ENCODE measurements at regions not wholly inside any gene's neighbourhood (a gene's known extent, or its start where the extent isn't known, plus 50 kb on each side); places are given as distances from the start of the nearest gene placed in this dataset.
A peak's percentile ranks its signal among the peaks of the same experiment; 100 is the strongest.
"Not testable (repeated sequence)": the region's sequence is repeated elsewhere in the genome, so short reads cannot be mapped to it uniquely, and the experiment has no call there.

- no peak for DNase-seq (ENCODE audit: low spot score)
These were observed 55.7 kb upstream of the RNPC3 start for GRCh38 chr1:103469801-103470200.

GRCh38 chr1:103467100-103467499, 58.4 kb upstream of the RNPC3 start:
- no peak for DNase-seq (ENCODE audit: low spot score)

GRCh38 chr1:103461161-103462105, 64.1 kb upstream of the RNPC3 start:
- peak; percentile 1 for DNase-seq (ENCODE audit: low spot score)

GRCh38 chr1:103460511-103460910, 65.0 kb upstream of the RNPC3 start:
- DNase-seq (ENCODE audit: low spot score): no peak

DNA sequence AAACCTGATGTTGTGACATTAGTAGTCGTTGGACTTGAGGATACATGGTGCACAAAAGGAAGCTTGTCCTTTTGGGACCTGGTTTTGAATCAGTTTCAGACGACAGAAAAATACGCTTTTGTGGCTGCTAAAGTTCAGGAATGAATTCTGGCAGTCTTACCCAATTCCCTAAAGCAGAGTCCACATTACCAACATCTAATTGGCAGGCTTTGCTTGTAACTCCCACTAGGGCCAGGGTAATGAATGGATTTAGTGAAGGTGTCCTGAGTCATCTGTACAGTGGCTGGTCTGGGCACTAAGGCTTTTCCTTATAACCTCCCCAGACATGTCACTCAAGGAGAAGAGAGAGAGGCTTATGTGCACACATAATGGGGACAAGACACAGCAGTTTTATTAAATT, 66.2 kb upstream of the RNPC3 start:
- no peak for DNase-seq (ENCODE audit: low spot score)

- DNase-seq (ENCODE audit: low spot score): no peak
These were observed 67.5 kb upstream of the RNPC3 start for GRCh38 chr1:103457886-103458455.

DNA sequence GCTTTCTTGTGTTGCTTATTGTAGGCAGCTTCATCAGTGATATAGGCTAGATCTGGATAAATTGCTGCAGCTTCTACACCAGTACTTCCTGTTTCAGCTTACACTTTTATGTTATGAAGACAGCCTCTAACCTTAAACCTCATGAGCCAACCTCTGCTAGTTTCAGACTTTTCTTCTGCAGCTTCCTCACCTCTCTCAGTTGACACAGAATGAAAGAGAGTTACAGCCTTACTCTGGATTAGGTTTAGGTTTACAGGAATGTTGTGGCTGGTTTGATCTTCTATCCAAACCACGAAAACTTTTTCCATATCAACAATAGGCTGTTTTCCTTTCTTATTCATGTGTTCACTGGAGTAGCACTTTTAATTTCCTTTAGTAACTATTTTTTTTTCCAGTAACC, 76.9 kb upstream of the RNPC3 start:
- DNase-seq (ENCODE audit: low spot score): no peak

DNA sequence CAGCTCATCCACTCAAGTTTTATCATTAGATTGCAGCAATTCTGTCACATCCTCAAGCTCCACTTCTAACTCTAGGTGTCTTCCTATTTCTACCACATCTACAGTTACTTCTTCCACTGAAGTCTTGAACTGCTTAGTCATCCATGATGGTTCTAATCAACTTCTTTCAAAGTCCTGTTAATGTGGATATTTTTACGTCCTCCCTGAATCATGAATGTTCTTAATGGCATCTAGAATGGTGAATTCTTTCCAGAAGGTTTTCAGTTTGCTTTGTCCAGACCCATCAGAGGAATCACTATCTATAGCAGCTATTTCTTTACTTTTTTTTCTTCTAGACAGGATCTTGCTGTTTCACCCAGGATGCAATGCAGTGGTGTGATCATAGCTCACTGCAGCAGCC, 78.0 kb upstream of the RNPC3 start:
- no peak for DNase-seq (ENCODE audit: low spot score)

GRCh38 chr1:103441342-103441741, 84.2 kb upstream of the RNPC3 start:
- no peak for DNase-seq (ENCODE audit: low spot score)

DNA sequence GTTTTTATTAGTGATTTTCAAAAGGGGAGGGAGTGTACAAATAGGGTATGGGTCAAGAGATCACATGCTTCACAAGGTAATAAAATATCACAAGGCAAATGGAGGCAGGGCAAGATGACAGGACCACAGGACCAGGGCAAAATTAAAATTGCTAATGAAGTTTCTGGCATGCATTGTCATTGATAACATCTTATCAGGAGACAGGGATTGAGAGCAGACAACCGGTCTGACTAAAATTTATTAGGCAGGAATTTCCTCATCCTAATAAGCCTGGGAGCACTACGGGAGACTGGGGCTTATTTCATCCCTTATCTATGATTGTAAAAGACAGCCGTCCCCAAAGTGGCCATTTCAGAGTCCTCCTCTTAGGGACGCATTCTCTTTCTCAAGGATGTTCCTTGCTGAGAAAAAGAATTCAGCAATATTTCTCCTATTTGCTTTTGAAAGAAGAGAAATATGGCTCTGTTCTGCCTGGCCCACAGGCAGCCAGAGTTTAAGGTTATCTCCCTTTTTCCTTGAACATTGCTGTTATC, 88.9 kb upstream of the RNPC3 start:
- DNase-seq (ENCODE audit: low spot score): not testable (repeated sequence)

GRCh38 chr1:103435443-103435842, 90.1 kb upstream of the RNPC3 start:
- DNase-seq (ENCODE audit: low spot score): no peak

DNA sequence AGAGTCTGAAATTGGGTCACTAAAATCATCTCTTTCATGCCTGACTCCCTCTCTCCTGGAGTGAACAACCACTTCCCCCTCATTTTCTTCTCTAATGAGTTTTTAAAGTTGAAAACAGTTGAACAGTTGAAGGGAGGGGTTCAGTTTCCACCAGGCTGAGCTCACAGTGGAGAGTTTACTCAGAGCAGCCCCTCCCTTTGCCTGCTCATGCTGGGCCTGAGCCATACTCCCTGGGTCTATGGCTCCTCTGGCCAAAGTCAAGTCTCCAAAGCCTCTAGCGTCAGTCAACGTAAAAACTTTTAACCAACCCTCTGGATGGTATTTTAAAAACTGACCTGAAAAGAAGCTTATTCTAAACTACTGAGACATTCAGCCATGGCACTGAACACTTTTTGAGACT, 100.8 kb upstream of the RNPC3 start:
- no peak for DNase-seq (ENCODE audit: low spot score)

DNA sequence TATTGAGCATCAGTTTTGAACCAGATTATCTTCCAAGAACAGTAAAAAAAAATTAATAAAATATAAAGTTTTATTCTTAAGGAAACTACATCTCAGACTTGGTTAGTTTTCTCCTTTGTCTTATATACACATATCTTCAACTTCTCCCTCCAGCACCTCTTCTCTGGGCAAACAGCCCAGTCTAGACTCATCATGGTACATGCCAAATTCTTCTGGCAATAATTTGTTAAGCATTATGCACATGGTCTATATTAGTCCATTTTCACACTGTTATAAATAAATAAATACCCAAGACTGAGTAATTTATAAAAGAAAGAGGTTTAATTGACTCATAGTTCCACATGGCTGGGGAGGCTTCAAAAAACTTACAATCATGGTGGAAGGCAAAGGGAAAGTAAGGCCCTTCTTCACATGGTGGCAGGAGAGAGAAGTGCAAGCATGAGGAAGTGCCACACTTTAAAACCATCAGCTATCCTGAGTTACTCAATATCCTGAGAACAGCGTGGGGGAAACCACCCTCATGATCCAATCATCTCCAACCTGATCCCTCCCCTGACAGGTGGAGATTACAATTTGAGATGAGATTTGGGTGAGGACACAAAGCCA, 108.7 kb upstream of the RNPC3 start:
- no peak for DNase-seq (ENCODE audit: low spot score)

DNA sequence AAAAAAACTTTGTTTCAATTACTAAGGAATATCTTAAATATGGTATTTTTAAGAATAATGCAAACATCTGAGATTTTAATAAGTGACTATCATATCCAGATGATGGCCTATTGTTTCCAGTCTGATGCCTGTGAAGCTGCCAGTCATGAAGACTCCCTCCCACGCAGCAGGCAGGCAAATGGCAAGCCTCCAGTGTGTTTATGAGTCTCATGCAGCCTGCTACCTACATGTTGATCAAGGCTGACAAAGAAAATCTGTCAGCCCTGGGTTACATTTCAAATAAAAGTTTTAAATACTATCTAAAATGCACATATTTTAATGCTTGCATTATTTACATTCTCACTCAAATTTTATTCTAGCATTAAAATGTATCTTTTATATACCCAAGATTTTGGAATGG, 137.6 kb upstream of the RNPC3 start:
- DNase-seq (ENCODE audit: low spot score): no peak

GRCh38 chr1:103373991-103374390, 151.5 kb upstream of the RNPC3 start:
- DNase-seq (ENCODE audit: low spot score): no peak

GRCh38 chr1:103372866-103373265, 152.6 kb upstream of the RNPC3 start:
- DNase-seq (ENCODE audit: low spot score): no peak

DNA sequence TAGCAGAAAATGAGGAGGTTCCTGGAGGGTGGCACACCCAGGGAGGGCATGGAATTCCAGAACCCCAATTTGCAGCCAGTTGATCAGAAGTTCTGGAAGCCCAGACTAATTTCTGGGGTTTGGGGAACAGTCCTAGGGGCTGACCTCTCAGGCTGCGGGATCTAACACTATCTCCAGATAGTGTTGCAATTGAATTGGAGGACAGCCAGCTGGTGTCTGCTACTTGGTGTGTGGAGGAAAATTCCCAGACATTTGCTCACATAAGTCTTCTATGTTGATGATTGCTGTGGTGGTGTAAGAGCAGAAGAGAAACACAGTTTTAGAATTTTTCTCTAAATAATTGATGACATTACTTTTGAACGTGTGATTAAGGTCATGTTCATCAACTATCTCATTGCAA, 154.3 kb upstream of the RNPC3 start:
- DNase-seq (ENCODE audit: low spot score): no peak

DNA sequence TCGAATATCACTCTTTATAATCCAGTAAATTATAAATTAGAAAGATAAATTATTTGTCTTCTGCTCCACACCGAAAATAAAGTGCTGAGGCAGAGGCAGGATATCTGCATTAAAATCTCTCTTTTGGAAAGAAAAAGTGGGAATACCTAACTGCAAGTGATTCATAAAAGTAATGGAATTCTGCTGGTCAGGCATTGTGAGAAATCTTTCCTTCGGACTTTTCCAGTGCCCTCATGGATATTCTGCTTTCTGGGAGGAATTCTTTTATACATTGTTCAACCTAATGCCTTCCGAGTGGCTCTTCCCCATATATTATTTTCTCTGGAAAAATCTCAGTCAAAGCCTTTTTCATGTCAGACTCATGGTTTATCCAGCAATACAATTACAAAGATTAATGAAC, 158.3 kb upstream of the RNPC3 start:
- DNase-seq (ENCODE audit: low spot score): no peak

DNA sequence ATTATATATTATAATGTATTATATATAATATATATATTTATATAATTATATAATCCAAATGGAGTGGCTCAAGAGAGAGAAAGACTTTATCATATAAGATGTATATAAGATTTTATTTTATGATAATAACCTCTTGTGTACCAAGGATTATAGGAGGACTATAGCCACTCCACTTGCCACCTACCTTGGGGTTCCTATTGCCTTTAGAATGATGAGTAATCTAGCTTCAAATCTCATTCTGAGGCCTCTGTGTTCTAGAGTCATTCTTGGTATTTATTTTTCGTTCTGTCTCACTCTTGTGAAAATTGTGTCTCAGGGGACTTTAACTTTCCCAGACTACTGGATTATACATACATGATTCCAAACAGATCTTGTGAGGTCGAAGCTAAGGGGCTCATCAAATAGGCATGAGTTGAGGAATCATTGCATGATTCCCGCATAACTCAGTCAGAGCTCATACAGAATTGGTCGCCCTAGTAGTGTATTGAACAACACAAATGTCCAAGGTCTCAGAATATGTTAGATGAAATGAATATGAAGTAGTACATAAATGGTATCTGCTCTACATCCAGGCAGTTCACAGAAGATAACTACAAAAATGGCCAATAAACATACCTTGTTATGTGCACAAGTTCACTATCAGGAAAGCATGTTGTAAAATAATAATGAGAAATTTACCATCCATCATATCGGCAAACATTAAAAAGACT, 159.5 kb upstream of the RNPC3 start:
- no peak for DNase-seq (ENCODE audit: low spot score)

GRCh38 chr1:103363008-103363365, 162.5 kb upstream of the RNPC3 start:
- DNase-seq (ENCODE audit: low spot score): no peak

- no peak for DNase-seq (ENCODE audit: low spot score)
These were observed 163.0 kb upstream of the RNPC3 start for GRCh38 chr1:103362348-103363007.

DNA sequence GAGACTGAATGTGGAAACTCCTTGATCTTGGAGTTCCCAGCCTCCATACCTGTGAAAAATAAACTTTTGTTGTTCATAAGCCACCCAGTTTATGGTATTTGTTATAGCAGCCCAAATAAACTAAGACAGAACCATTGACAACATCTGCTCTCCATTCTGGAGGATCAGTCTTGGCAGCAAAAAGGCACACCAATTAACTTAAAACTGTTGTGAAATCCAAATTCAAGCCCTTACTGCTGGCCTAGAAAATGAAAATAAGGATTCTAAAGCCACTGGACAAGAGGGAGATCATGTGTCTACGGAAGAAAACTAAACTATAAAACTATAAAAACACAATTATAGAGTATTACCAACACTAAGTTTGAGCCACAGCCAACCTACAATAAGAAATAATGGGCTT, 172.1 kb upstream of the RNPC3 start:
- no peak for DNase-seq (ENCODE audit: low spot score)
